ENCODE measurements at regions not wholly inside any gene's neighbourhood (a gene's known extent, or its start where the extent isn't known, plus 50 kb on each side); places are given as distances from the start of the nearest gene placed in this dataset.

DNA sequence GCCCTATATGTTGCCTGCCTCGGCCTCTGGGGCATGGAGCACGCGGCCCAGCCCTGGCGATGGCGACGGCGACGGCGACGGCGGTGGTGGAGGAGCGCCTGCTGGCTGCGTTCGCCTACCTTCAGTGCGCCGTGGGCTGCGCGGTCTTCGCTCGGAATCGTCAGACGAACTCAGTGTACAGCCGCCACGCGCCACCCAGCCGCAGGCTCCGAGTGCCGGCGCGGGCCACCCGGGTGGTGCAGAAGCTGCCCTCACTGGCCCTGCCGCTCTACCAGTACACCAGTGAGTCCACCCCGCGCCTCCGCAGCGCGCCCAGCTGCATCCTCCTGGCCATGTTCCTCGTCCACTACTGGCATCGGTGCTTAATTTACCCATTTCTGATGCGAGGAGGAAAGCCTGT, 83.7 kb upstream of the F9 start:
- TF ChIP-seq CTCF (conservative IDR thresholded peaks at IDR 0.05; ENCODE audit: low read depth, low read length) (no peak), EZH2 (IDR thresholded peaks at IDR 0.05; ENCODE audit: low read length, unreplicated experiment) (no peak), EZH2phosphoT487 (IDR thresholded peaks at IDR 0.05; ENCODE audit: borderline replicate concordance, low read length) (no peak)
